Mucosa of stomach (tissue), 1 donor: ENCODE measurements at regions not wholly inside any gene's neighbourhood (a gene's known extent, or its start where the extent isn't known, plus 50 kb on each side); places are given as distances from the start of the nearest gene placed in this dataset.

Experiments used
- H3K27me3 ChIP-seq: one replicate; pipeline ENCODE4 v1.7.0; 2013; ENCODE audit warnings: mild to moderate bottlenecking, low read length; ENCODE audit not compliant: control insufficient read depth, insufficient read depth
- H3K36me3 ChIP-seq: one replicate; pipeline ENCODE4 v1.7.0; 2013; ENCODE audit warnings: low read length; ENCODE audit not compliant: control insufficient read depth, insufficient read depth
- H3K4me1 ChIP-seq: one replicate; pipeline ENCODE4 v1.7.0; 2013; ENCODE audit warnings: mild to moderate bottlenecking, low read length; ENCODE audit not compliant: control insufficient read depth, insufficient read depth
- H3K4me3 ChIP-seq: one replicate; pipeline ENCODE4 v1.7.0; 2013; ENCODE audit warnings: low read length
- H3K9ac ChIP-seq: one replicate; pipeline ENCODE4 v1.7.0; 2013; ENCODE audit warnings: mild to moderate bottlenecking, low read length, moderate library complexity
- H3K9me3 ChIP-seq: one replicate; pipeline ENCODE4 v1.7.0; 2013; ENCODE audit warnings: mild to moderate bottlenecking, low read length, moderate library complexity; ENCODE audit not compliant: control insufficient read depth
- donor health status: Pancreatic carcinoma.

DNA sequence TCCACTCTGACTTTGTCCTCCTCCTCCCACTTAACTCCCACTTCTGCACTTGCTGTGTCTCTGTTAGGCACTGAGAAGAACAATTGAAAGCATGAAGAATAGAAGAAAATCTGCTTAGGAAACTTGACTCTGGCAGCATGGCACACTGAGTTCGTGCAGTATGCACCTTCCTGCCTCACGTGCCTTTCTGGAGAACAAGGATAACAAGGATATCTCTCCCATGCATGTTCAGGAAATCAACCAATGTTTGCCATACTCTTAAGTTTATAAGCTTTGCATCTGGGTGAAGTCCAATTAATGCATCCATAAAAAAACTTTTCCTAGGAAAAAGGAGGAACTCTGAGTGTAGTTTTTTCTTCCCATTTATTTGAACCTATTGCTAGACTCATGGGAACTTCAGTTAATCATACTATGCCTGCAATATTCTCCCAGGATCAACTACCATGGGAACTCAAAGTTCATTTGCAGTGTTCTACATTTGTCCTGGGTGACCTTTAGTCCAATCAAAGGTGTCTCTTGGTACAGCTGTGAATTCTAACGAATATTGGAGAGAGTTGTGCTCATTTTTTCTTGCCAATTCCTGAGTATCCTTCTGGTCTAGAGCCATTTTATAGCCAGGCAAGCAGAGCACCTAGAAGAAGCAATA is 227.0 kb downstream of the ENC1 start:
- Histone ChIP-seq H3K27me3 (no peaks in the 10 kb centered on the region), H3K4me3 (no peak overlapping the region)

DNA sequence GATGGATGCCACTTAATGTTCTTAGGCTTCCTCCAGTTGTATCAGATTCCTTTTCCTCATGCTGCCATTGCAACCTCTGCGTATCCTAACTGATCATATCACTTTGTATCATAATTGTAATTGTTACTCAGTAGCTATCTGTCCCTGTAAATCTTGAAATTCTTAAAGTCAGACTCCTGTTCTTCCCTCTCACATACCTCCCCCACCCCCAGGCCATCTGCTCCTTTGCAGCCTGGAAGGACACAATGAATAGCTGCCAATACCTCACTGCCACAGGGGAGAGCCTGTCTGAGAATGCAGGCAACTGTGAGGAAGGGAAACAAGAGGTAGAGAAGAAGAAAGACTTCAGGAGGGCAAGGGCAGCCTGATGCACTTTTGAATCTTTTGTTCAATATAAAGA is 228.5 kb downstream of the ENC1 start:
- H3K4me3 ChIP-seq, result no peak overlapping the region
- H3K36me3 ChIP-seq, result no peaks in the 10 kb centered on the region
- no peaks in the 10 kb centered on the region for H3K9me3 ChIP-seq
- H3K27me3 ChIP-seq, result no peaks in the 10 kb centered on the region
- H3K4me1 ChIP-seq, result peaks cover 33% of the 10 kb centered on the region
- no peak overlapping the region for H3K9ac ChIP-seq

More for the DNA sequence above, 227.0 kb downstream of the ENC1 start:
- Histone ChIP-seq H3K36me3 (no peaks in the 10 kb centered on the region), H3K9me3 (no peaks in the 10 kb centered on the region), H3K4me1 (peaks cover 33% of the 10 kb centered on the region), H3K9ac (no peak overlapping the region)

- H3K9ac ChIP-seq, result no peak overlapping the region
- no peaks in the 10 kb centered on the region for H3K27me3 ChIP-seq
- H3K36me3 ChIP-seq, result no peaks in the 10 kb centered on the region
- H3K4me3 ChIP-seq, result no peak overlapping the region
- peaks cover 34% of the 10 kb centered on the region for H3K4me1 ChIP-seq
- H3K9me3 ChIP-seq, result no peaks in the 10 kb centered on the region
Observed at GRCh38 chr5:74409712-74410111, 230.8 kb downstream of the ENC1 start.

DNA sequence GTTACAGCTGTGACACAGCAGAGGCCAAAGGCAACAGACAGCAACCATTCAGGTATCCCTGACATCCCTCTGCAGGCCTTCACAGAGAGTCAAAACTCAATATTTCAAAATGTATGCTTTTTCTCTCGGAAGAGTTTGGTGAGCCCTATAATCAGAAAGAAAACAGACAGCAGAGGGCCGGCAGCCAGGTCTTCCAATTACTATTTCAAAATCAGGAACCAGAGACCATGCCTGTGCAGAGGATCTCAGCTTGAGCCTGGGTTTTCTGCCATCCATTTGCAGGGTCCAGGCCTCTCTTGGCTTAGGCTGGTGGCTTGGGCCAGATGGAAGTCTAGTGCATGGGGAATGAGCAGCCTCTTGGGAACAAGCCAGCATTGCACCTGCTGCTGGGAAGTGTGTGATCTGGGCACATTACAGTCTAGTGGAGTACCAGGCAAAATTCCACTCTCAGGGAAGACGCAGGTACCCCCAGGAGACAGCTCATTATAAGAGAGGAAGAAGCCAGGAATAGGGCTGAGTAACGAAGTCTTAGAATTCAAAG is 231.3 kb downstream of the ENC1 start:
- Histone ChIP-seq H3K4me1 (peaks cover 34% of the 10 kb centered on the region), H3K4me3 (no peak overlapping the region), H3K9ac (no peak overlapping the region), H3K36me3 (no peaks in the 10 kb centered on the region), H3K9me3 (no peaks in the 10 kb centered on the region), H3K27me3 (no peaks in the 10 kb centered on the region)

- peaks cover 34% of the 10 kb centered on the region for H3K4me1 ChIP-seq
- no peak overlapping the region for H3K9ac ChIP-seq
- H3K36me3 ChIP-seq, result no peaks in the 10 kb centered on the region
- H3K4me3 ChIP-seq, result no peak overlapping the region
- H3K27me3 ChIP-seq, result no peaks in the 10 kb centered on the region
- no peaks in the 10 kb centered on the region for H3K9me3 ChIP-seq
Observed at GRCh38 chr5:74408150-74409043, 232.1 kb downstream of the ENC1 start.

DNA sequence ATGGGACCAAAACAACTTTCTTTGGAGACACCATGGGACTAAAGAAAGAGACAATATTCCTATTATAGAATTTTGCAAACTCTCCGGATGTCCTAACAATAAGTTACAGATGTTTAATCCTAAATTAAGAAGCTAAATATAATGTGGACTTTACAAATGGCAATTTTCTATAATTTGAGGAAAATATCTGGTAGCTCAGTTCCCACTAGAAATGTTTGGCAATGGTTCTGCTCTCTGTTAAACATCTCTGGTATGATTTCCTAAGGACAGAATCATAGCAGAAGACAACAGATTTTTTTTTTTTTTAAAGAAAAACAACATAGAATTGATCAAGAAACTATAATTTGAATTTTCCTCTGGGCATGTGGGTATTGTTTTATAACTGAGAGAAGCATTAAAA is 232.8 kb downstream of the ENC1 start:
- H3K4me3 ChIP-seq, result no peak overlapping the region
- no peaks in the 10 kb centered on the region for H3K27me3 ChIP-seq
- no peaks in the 10 kb centered on the region for H3K9me3 ChIP-seq
- H3K36me3 ChIP-seq, result no peaks in the 10 kb centered on the region
- peaks cover 34% of the 10 kb centered on the region for H3K4me1 ChIP-seq
- no peak overlapping the region for H3K9ac ChIP-seq

DNA sequence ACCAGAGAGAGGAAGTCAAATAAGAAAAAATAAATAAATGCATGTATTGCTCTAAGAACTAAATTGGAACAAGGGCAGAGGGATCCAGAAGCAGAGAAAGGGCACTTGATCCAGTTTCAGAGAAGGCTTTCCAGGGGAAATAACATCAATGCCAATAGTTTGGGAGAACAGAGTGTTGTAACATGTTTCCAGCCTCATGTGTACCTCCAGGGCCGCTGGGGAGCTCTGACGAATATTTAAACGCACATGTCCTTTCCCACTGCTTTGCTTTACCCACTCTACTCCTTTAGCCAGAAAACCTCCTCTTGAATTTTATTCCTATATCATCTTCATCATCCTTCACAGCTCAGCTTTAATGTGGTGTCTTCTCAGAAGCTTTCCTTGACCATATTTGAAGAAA is 233.7 kb downstream of the ENC1 start:
- Histone ChIP-seq H3K4me3 (no peak overlapping the region), H3K36me3 (no peaks in the 10 kb centered on the region), H3K4me1 (peaks cover 38% of the 10 kb centered on the region), H3K27me3 (no peaks in the 10 kb centered on the region), H3K9ac (no peak overlapping the region), H3K9me3 (no peaks in the 10 kb centered on the region)

GRCh38 chr5:74405593-74405992 is 234.9 kb downstream of the ENC1 start:
- no peaks in the 10 kb centered on the region for H3K36me3 ChIP-seq
- no peak overlapping the region for H3K9ac ChIP-seq
- no peaks in the 10 kb centered on the region for H3K27me3 ChIP-seq
- H3K9me3 ChIP-seq, result no peaks in the 10 kb centered on the region
- H3K4me1 ChIP-seq, result peaks cover 28% of the 10 kb centered on the region
- H3K4me3 ChIP-seq, result no peak overlapping the region

GRCh38 chr5:74404574-74405508 is 235.7 kb downstream of the ENC1 start:
- Histone ChIP-seq H3K4me3 (no peak overlapping the region), H3K36me3 (no peaks in the 10 kb centered on the region), H3K9me3 (no peaks in the 10 kb centered on the region), H3K4me1 (peaks cover 27% of the 10 kb centered on the region), H3K9ac (no peak overlapping the region), H3K27me3 (no peaks in the 10 kb centered on the region)

GRCh38 chr5:74403771-74404170 is 236.8 kb downstream of the ENC1 start:
- no peaks in the 10 kb centered on the region for H3K36me3 ChIP-seq
- H3K27me3 ChIP-seq, result no peaks in the 10 kb centered on the region
- peaks cover 16% of the 10 kb centered on the region for H3K4me1 ChIP-seq
- no peak overlapping the region for H3K9ac ChIP-seq
- H3K9me3 ChIP-seq, result no peaks in the 10 kb centered on the region
- H3K4me3 ChIP-seq, result no peak overlapping the region

DNA sequence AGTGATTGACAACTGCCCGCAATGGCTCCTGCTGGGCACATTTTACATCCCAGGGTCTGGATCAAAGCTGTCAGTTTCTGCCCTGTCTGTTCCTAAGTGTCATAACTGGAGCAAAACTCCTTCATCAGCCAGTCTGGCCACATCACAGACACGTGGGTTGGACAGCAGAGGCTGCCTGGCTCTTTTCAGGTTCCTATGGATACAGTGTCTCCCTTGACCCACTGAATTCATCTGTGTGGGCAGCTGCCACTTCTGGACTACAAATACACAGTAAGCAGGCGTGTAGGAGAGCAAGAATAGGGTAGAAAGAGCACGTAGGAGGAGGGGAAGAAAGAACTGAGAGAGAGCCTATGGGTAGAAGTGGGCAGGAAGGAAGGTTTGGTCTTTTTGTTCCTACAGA is 238.0 kb downstream of the ENC1 start:
- H3K36me3 ChIP-seq, result no peaks in the 10 kb centered on the region
- peaks cover 16% of the 10 kb centered on the region for H3K4me1 ChIP-seq
- H3K9ac ChIP-seq, result no peak overlapping the region
- no peaks in the 10 kb centered on the region for H3K27me3 ChIP-seq
- no peaks in the 10 kb centered on the region for H3K9me3 ChIP-seq
- no peak overlapping the region for H3K4me3 ChIP-seq
